ENCODE measurements at regions not wholly inside any gene's neighbourhood (a gene's known extent, or its start where the extent isn't known, plus 50 kb on each side); places are given as distances from the start of the nearest gene placed in this dataset.

GRCh38 chr14:89576960-89577359 is 159.9 kb upstream of the FOXN3 start:
- intact Hi-C loops (cut with micrococcal nuclease; ENCODE audit: unreplicated experiment), result no loop called here
- no peaks in the 10 kb centered on the region for H3K36me3 ChIP-seq (ENCODE audit: low read depth)
- H3K4me3 ChIP-seq, result no peak overlapping the region
- no peaks in the 10 kb centered on the region; the same call in 1 of the 2 replicates for H3K9me2 ChIP-seq (ENCODE audit: insufficient read depth)
- DNase-seq, result no peak
- BruUV-seq (replicated peaks), result no TSS peak
- H3K27ac ChIP-seq, result no peak overlapping the region
- ChIA-PET POLR2A (ENCODE audit: unreplicated experiment) (no interaction called here), CTCF (no interaction called here)
- no peak for TF ChIP-seq EZH2 (IDR thresholded peaks at IDR 0.05; ENCODE audit: low read depth)
- no peaks in the 10 kb centered on the region for H3K9me3 ChIP-seq (ENCODE audit: insufficient read depth, low read depth)
- H3K27me3 ChIP-seq (ENCODE audit: insufficient read depth, low read depth), result peaks cover 20% of the 10 kb centered on the region; the same call in 1 of the 2 replicates
- H3K79me2 ChIP-seq (ENCODE audit: low read depth), result no peaks in the 10 kb centered on the region
- H3F3A ChIP-seq (ENCODE audit: insufficient read depth, low read depth), result no peaks in the 10 kb centered on the region
- H2AFZ ChIP-seq, result no peak overlapping the region
- H4K20me1 ChIP-seq (ENCODE audit: insufficient read depth), result no peaks in the 10 kb centered on the region
- H3K4me1 ChIP-seq (replicated peaks; ENCODE audit: insufficient read depth), result no peaks in the 10 kb centered on the region
- H3K4me2 ChIP-seq, result no peak overlapping the region

DNA sequence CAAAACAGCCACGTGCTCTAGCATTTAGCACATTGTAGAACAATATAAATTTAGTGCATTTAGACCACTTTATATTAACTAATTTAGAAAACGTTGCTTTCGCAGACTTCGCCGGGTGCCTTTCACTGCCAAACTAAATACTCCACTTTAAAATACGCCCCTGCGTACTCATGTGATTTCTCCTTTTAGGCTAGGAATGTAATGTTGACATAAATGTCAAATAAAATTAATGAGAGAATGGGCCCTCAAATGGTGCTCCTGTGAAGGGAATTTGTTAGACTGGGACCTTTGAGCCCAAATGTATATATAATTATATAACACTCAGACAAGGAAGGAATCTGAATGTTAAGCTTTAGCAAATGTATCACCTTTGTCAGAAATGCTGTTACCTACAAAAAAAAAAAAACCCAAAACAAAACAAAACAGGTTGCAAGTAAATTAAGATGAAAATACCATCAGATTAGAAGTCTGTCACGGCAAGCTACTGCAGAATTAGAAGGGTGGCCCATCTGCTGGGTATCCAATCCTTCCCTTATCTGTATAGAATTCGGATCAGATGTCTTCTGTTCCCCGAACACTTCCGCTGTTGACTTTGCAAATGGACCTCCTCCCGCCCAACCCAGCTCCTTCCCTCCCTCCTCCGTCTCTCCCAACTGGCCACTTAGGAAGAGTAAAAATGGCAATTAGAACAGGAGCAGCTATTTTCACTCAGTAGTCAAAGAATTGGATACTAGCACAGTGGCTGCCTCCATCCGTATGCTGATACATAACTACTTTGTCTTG is 159.3 kb upstream of the FOXN3 start:
- no peak overlapping the region for H3K4me3 ChIP-seq
- no peaks in the 10 kb centered on the region for H3K4me1 ChIP-seq (replicated peaks; ENCODE audit: insufficient read depth)
- no peaks in the 10 kb centered on the region; the same call in 1 of the 2 replicates for H3K9me2 ChIP-seq (ENCODE audit: insufficient read depth)
- TF ChIP-seq EZH2 (IDR thresholded peaks at IDR 0.05; ENCODE audit: low read depth) (no peak), CTCF (conservative IDR thresholded peaks at IDR 0.05) (no peak)
- H3K4me2 ChIP-seq, result no peak overlapping the region
- H3K36me3 ChIP-seq (ENCODE audit: low read depth), result no peaks in the 10 kb centered on the region
- H3F3A ChIP-seq (ENCODE audit: insufficient read depth, low read depth), result no peaks in the 10 kb centered on the region
- H3K27ac ChIP-seq, result no peak overlapping the region
- ChIA-PET CTCF (no interaction called here), POLR2A (ENCODE audit: unreplicated experiment) (no interaction called here)
- BruUV-seq (replicated peaks), result no TSS peak
- peaks cover 15% of the 10 kb centered on the region; the same call in 1 of the 2 replicates for H3K27me3 ChIP-seq (ENCODE audit: insufficient read depth, low read depth)
- H3K9me3 ChIP-seq (ENCODE audit: insufficient read depth, low read depth), result no peaks in the 10 kb centered on the region
- no peaks in the 10 kb centered on the region for H3K79me2 ChIP-seq (ENCODE audit: low read depth)
- no peaks in the 10 kb centered on the region for H4K20me1 ChIP-seq (ENCODE audit: insufficient read depth)
- intact Hi-C loops (cut with micrococcal nuclease; ENCODE audit: unreplicated experiment), result no loop called here
- no peak overlapping the region for H2AFZ ChIP-seq
- no peak for DNase-seq

GRCh38 chr14:89575386-89576061 is 158.5 kb upstream of the FOXN3 start:
- no peaks in the 10 kb centered on the region for H3K9me3 ChIP-seq (ENCODE audit: insufficient read depth, low read depth)
- H2AFZ ChIP-seq, result no peak overlapping the region
- no peaks in the 10 kb centered on the region for H3F3A ChIP-seq (ENCODE audit: insufficient read depth, low read depth)
- no peaks in the 10 kb centered on the region for H4K20me1 ChIP-seq (ENCODE audit: insufficient read depth)
- DNase-seq, result no peak
- no peaks in the 10 kb centered on the region for H3K36me3 ChIP-seq (ENCODE audit: low read depth)
- no peak for TF ChIP-seq CTCF (conservative IDR thresholded peaks at IDR 0.05)
- TF ChIP-seq EZH2 (IDR thresholded peaks at IDR 0.05; ENCODE audit: low read depth), result no peak
- ChIA-PET POLR2A (ENCODE audit: unreplicated experiment) (no interaction called here), CTCF (no interaction called here)
- no TSS peak for BruUV-seq (replicated peaks)
- H3K79me2 ChIP-seq (ENCODE audit: low read depth), result no peaks in the 10 kb centered on the region
- H3K27ac ChIP-seq, result no peak overlapping the region
- H3K4me2 ChIP-seq, result no peak overlapping the region
- peaks cover 15% of the 10 kb centered on the region; the same call in 1 of the 2 replicates for H3K27me3 ChIP-seq (ENCODE audit: insufficient read depth, low read depth)
- no peaks in the 10 kb centered on the region; the same call in 1 of the 2 replicates for H3K9me2 ChIP-seq (ENCODE audit: insufficient read depth)
- no peaks in the 10 kb centered on the region for H3K4me1 ChIP-seq (replicated peaks; ENCODE audit: insufficient read depth)
- no peak overlapping the region for H3K4me3 ChIP-seq
- intact Hi-C loops (cut with micrococcal nuclease; ENCODE audit: unreplicated experiment), result no loop called here
